HepG2 (cell line): ENCODE measurements at regions not wholly inside any gene's neighbourhood (a gene's known extent, or its start where the extent isn't known, plus 50 kb on each side); places are given as distances from the start of the nearest gene placed in this dataset.

Experiments
- ATAC-seq: fragments of 200-7000 bp; cut with Tn5 transposase; 3 replicates; pipeline ENCODE4 v1.9.1; 2020; ENCODE audit warnings: mild to moderate bottlenecking, moderate library complexity
- BruUV-seq: library from RNA; stranded (reverse); fragments of 400-500 nt; replicated peaks from 2 replicates; lab custom pipeline; 2021; lab: Mats Ljungman, UMichigan
- CTCF ChIA-PET: fragments of 300-600 bp; formaldehyde crosslinking; extraction: SDS; loops from one replicate; lab custom pipeline; 2021; ENCODE audit warnings: low total read pairs, inconsistent platforms, low intra/inter-chr PET ratio; lab: Yijun Ruan, JAX
- POLR2A ChIA-PET: fragments of 350-600 bp; sonication (Branson Sonifier 250); formaldehyde crosslinking; loops from one replicate; lab custom pipeline; 2020; ENCODE audit warnings: antibody characterized with exemption, inconsistent platforms; lab: Yijun Ruan, JAX
- DNase-seq: peaks from one replicate; pipeline ENCODE4 v3.0.0-alpha.2; 2015; ENCODE audit warnings: low spot score
- FAIRE-seq: peaks from 3 replicates; lab custom pipeline; 2011; peaks lifted over from hg19 to GRCh38; lab: Jason Lieb, UNC
- H2AFZ ChIP-seq: one replicate; pipeline ENCODE4 v1.6.1; 2011; ENCODE audit warnings: low read length, inconsistent platforms
- H3K27ac ChIP-seq: fragments of 300-600 bp; 3 replicates; pipeline ENCODE4 v1.8.0; 2011; ENCODE audit warnings: mixed run types, mild to moderate bottlenecking, mixed read lengths, low read length, inconsistent platforms; ENCODE audit not compliant: insufficient read depth; ENCODE audit errors: extremely low read length
- H3K27me3 ChIP-seq, 2 experiments: fragments of 200-600 bp in 1 of 2; 2 replicates in 1 of 2; 3 replicates in 1 of 2; pipeline versions ENCODE4 v1.6.0 to v1.8.0; 2011; ENCODE audit warnings: low read length in 2 of 2, mild to moderate bottlenecking in 2 of 2, moderate library complexity in 2 of 2, inconsistent platforms in 1 of 2; ENCODE audit not compliant: insufficient read depth in 2 of 2, control insufficient read depth in 1 of 2
- H3K36me3 ChIP-seq, 2 experiments: fragments of 200-600 bp in 1 of 2; replicated peaks in 1 of 2; 2 replicates in 1 of 2; 3 replicates in 1 of 2; pipeline versions ENCODE4 v1.5.1 to v1.8.0; 2011; ENCODE audit warnings: low read length in 2 of 2, inconsistent platforms in 1 of 2; ENCODE audit not compliant: insufficient read depth in 2 of 2, control insufficient read depth in 1 of 2
- H3K4me1 ChIP-seq: 2 replicates; pipeline ENCODE4 v1.5.1; 2012; ENCODE audit warnings: low read length, inconsistent platforms; ENCODE audit not compliant: insufficient read depth
- H3K4me2 ChIP-seq: 2 replicates; pipeline ENCODE4 v1.6.0; 2011; ENCODE audit warnings: low read depth, low read length, inconsistent platforms
- H3K4me3 ChIP-seq, 3 experiments: fragments of 200-600 bp in 1 of 3; sonication (generic), shearing (Covaris generic) in 1 of 3; replicated peaks in 1 of 3; 2 replicates each; pipeline ENCODE4 v1.5.1; 2011 to 2016; ENCODE audit warnings: low read length in 3 of 3, inconsistent platforms in 2 of 3, low read depth in 2 of 3, mild to moderate bottlenecking in 2 of 3, control low read depth in 1 of 3, mixed read lengths in 1 of 3; ENCODE audit not compliant: insufficient read depth in 1 of 3
- H3K79me2 ChIP-seq: one replicate; pipeline ENCODE4 v1.6.1; 2011; ENCODE audit warnings: low read length, inconsistent platforms; ENCODE audit not compliant: insufficient read depth
- H3K9ac ChIP-seq: 2 replicates; pipeline ENCODE4 v1.6.0; 2011; ENCODE audit warnings: mild to moderate bottlenecking, low read depth, low read length, inconsistent platforms; ENCODE audit not compliant: insufficient read depth
- H3K9me3 ChIP-seq: 2 replicates; pipeline ENCODE4 v1.5.1; 2012; ENCODE audit warnings: mild to moderate bottlenecking, low read length
- H4K20me1 ChIP-seq: 2 replicates; pipeline ENCODE4 v1.6.0; 2011; ENCODE audit warnings: inconsistent platforms, mild to moderate bottlenecking, low read length, moderate library complexity; ENCODE audit not compliant: insufficient read depth
- HIVEP1 ChIP-seq: sonication (generic); formaldehyde crosslinking; IDR thresholded peaks from 2 replicates; pipeline ENCODE4 v1.4.0; 2020; ENCODE audit warnings: mild to moderate bottlenecking, missing genetic modification reagents
- KDM1A ChIP-seq: IDR thresholded peaks from 2 replicates; pipeline ENCODE4 v1.6.1; 2016; ENCODE audit warnings: missing compliant biosample characterization
- KDM2A ChIP-seq: sonication (generic); formaldehyde crosslinking; IDR thresholded peaks from 2 replicates; pipeline ENCODE4 v1.4.0; 2020; ENCODE audit warnings: low read depth, missing genetic modification reagents, borderline replicate concordance
- KLF12 ChIP-seq: sonication (generic); formaldehyde crosslinking; IDR thresholded peaks from 2 replicates; pipeline ENCODE4 v1.4.0; 2020; ENCODE audit warnings: missing genetic modification reagents, borderline replicate concordance
- REPIN1 ChIP-seq: sonication (generic); formaldehyde crosslinking; IDR thresholded peaks from 2 replicates; pipeline ENCODE4 v1.8.0; 2022; ENCODE audit warnings: missing genetic modification reagents, low read depth, mild to moderate bottlenecking, borderline replicate concordance
- SMYD3 ChIP-seq: sonication (generic); formaldehyde crosslinking; IDR thresholded peaks from 2 replicates; pipeline ENCODE4 v1.8.1; 2023; ENCODE audit warnings: mild to moderate bottlenecking, missing genetic modification reagents
- SRF ChIP-seq: IDR thresholded peaks from 2 replicates; pipeline ENCODE4 v1.6.1; 2011; ENCODE audit warnings: mild to moderate bottlenecking, low read depth, low read length, moderate library complexity
- STAT5B ChIP-seq: sonication (generic); formaldehyde crosslinking; IDR thresholded peaks from 2 replicates; pipeline ENCODE4 v1.4.0; 2020; ENCODE audit warnings: missing genetic modification reagents
- TAF1 ChIP-seq: sonication (generic); formaldehyde crosslinking; IDR thresholded peaks from 2 replicates; pipeline ENCODE4 v1.4.0; 2020; ENCODE audit warnings: missing genetic modification reagents
- YEATS2 ChIP-seq: sonication (generic); formaldehyde crosslinking; IDR thresholded peaks from 2 replicates; pipeline ENCODE4 v1.4.0; 2020; ENCODE audit warnings: missing genetic modification reagents, borderline replicate concordance
- ZBTB38 ChIP-seq: sonication (generic); formaldehyde crosslinking; IDR thresholded peaks from 2 replicates; pipeline ENCODE4 v1.5.1; 2020; ENCODE audit warnings: mild to moderate bottlenecking, missing genetic modification reagents
- ZNF292 ChIP-seq: sonication (generic); formaldehyde crosslinking; IDR thresholded peaks from 2 replicates; pipeline ENCODE4 v1.8.1; 2022; ENCODE audit warnings: mild to moderate bottlenecking, low read depth, missing genetic modification reagents, borderline replicate concordance
- ZNF446 ChIP-seq: sonication (generic); formaldehyde crosslinking; IDR thresholded peaks from 2 replicates; pipeline ENCODE4 v1.5.0; 2020; ENCODE audit warnings: mild to moderate bottlenecking, missing genetic modification reagents
- ZNF672 ChIP-seq: sonication (generic); formaldehyde crosslinking; IDR thresholded peaks from 2 replicates; pipeline ENCODE4 v1.8.1; 2022; ENCODE audit warnings: missing genetic modification reagents
- WGBS: methylation state at CpG from one replicate; pipeline ENCODE4 v1.1.6; 2017; ENCODE audit warnings: low lambda C conversion rate; 5-methylcytosine and 5-hydroxymethylcytosine counted together
- in situ Hi-C: cut with HindIII; loops from 2 replicates; pipeline ENCODE4 v1.10.0; 2017; ENCODE audit warnings: low pct_unique_long_range_greater_than_20kb; ENCODE audit not compliant: extremely low pct_ligation_motif_present
- intact Hi-C: fragments of 100-400 bp; cut with micrococcal nuclease; formaldehyde crosslinking; loops from one replicate; pipeline ENCODE4 v1.10.0; 2022; ENCODE audit not compliant: unreplicated experiment
- TF ChIP-seq, protein P1 (sequence below): sonication (generic); formaldehyde crosslinking; IDR thresholded peaks from 2 replicates; pipeline ENCODE4 v1.8.1; 2023; ENCODE audit warnings: mild to moderate bottlenecking, inconsistent platforms, moderate library complexity, missing genetic modification reagents, borderline replicate concordance
- TF ChIP-seq, protein P2 (sequence below): sonication (generic); formaldehyde crosslinking; IDR thresholded peaks from 2 replicates; pipeline ENCODE4 v1.5.0; 2020; ENCODE audit warnings: mild to moderate bottlenecking, missing genetic modification reagents
- TF ChIP-seq, protein P3 (sequence below): sonication (generic); formaldehyde crosslinking; IDR thresholded peaks from 2 replicates; pipeline ENCODE4 v1.5.0; 2020; ENCODE audit warnings: missing genetic modification reagents

DNA sequence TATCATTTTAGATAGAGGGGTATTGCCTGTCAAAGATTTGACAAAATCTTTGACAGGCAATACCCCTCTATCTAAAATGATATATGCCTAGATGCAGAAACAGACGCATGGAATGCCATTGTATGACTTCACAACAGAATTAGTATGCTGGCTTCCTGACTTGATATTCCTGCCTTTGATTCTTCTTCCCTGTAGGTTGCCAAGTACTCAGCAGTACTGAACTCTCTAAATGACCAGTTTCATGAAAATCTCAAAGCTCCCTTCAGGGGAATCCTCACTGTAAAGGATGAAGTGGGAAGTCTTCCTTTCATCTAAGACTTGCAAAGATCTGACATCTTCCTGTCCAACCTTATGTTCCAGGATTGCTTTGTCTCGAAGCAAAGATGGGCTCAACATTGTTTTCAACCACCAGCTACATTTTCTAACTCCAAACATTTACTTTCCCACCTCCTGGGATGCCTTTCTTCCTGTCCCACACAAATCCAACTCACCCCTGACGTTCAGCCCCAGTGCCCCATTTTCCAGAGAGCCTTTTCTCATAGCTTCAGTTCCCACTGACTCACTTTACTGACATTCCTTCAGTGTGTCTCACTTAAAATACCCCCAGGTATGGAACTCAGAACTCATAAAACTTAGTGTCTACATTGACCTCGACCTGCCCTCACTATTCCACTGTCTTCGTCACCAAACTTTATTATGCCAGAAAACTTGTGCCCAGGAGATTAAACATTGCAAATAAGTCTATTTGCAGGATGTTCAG, 67.3 kb upstream of the KCNJ6 start:
- ATAC-seq (no peak), FAIRE-seq (no peak), DNase-seq (no peak)
- H3K27ac ChIP-seq: no peak overlapping the region
- in situ Hi-C loops (loop anchor here (10.0 kb wide), 1 partner anchor 61 kb away; no protein-coding TSS in a partner anchor), intact Hi-C loops (no loop called here)
- POLR2A ChIA-PET: no interaction called here
- no peaks in the 10 kb centered on the region for H3K27me3 ChIP-seq
- H2AFZ ChIP-seq: no peak overlapping the region
- no peak for TF ChIP-seq STAT5B (CRISPR knock-in tag)
- TF ChIP-seq, protein P1, sequence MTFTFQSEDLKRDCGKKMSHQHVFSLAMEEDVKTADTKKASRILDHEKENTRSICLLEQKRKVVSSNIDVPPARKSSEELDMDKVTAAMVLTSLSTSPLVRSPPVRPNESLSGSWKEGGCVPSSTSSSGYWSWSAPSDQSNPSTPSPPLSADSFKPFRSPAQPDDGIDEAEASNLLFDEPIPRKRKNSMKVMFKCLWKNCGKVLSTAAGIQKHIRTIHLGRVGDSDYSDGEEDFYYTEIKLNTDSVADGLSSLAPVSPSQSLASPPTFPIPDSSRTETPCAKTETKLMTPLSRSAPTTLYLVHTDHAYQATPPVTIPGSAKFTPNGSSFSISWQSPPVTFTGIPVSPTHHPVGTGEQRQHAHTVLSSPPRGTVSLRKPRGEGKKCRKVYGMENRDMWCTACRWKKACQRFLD (CRISPR knock-in tag): no peak
- TF ChIP-seq ZNF672 (CRISPR knock-in tag): no peak
- TF ChIP-seq YEATS2: no peak
- TF ChIP-seq TAF1 (CRISPR knock-in tag): no peak
- no peak for TF ChIP-seq KDM2A (CRISPR knock-in tag)
- no peak for TF ChIP-seq ZNF292 (CRISPR knock-in tag)
- no peak for TF ChIP-seq REPIN1
- TF ChIP-seq ZNF446: no peak
- TF ChIP-seq, protein P2, sequence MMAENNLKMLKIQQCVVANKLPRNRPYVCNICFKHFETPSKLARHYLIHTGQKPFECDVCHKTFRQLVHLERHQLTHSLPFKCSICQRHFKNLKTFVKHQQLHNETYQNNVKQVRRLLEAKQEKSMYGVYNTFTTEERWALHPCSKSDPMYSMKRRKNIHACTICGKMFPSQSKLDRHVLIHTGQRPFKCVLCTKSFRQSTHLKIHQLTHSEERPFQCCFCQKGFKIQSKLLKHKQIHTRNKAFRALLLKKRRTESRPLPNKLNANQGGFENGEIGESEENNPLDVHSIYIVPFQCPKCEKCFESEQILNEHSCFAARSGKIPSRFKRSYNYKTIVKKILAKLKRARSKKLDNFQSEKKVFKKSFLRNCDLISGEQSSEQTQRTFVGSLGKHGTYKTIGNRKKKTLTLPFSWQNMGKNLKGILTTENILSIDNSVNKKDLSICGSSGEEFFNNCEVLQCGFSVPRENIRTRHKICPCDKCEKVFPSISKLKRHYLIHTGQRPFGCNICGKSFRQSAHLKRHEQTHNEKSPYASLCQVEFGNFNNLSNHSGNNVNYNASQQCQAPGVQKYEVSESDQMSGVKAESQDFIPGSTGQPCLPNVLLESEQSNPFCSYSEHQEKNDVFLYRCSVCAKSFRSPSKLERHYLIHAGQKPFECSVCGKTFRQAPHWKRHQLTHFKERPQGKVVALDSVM (CRISPR knock-in tag): no peak
- no peak for TF ChIP-seq ZBTB38 (CRISPR knock-in tag)
- TF ChIP-seq KDM1A (CRISPR knock-in tag): no peak
- TF ChIP-seq KLF12 (CRISPR knock-in tag): no peak
- no peak for TF ChIP-seq HIVEP1
- TF ChIP-seq SMYD3 (CRISPR knock-in tag): no peak
- TF ChIP-seq, protein P3, sequence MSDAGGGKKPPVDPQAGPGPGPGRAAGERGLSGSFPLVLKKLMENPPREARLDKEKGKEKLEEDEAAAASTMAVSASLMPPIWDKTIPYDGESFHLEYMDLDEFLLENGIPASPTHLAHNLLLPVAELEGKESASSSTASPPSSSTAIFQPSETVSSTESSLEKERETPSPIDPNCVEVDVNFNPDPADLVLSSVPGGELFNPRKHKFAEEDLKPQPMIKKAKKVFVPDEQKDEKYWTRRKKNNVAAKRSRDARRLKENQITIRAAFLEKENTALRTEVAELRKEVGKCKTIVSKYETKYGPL (CRISPR knock-in tag): no peak
- TF ChIP-seq SRF: no peak
- no peaks in the 10 kb centered on the region for H3K79me2 ChIP-seq
- no peaks in the 10 kb centered on the region for H3K4me1 ChIP-seq
- BruUV-seq: no TSS peak
- no peak overlapping the region for H3K4me2 ChIP-seq
- H3K36me3 ChIP-seq: no peaks in the 10 kb centered on the region
- 5% methylated on average over 5 of the region's 5 CpGs for WGBS
- CTCF ChIA-PET: no interaction called here
- H4K20me1 ChIP-seq: no peaks in the 10 kb centered on the region
- H3K9me3 ChIP-seq: no peaks in the 10 kb centered on the region
- no peak overlapping the region for H3K9ac ChIP-seq
- H3K4me3 ChIP-seq: no peak overlapping the region
